ENCODE measurements at regions not wholly inside any gene's neighbourhood (a gene's known extent, or its start where the extent isn't known, plus 50 kb on each side); places are given as distances from the start of the nearest gene placed in this dataset.

GRCh38 chr20:1818247-1818840 is 76.9 kb upstream of the SIRPA start:
- TF ChIP-seq CTCF (IDR thresholded peaks at IDR 0.05) (no peak), NR3C1 (CRISPR knock-in tag; conservative IDR thresholded peaks at IDR 0.05; ENCODE audit: low read depth) (no peak), NFYB (CRISPR knock-in tag; conservative IDR thresholded peaks at IDR 0.05; ENCODE audit: low read depth) (no peak), NR1H2 (CRISPR knock-in tag; IDR thresholded peaks at IDR 0.05) (no peak), AFF4 (CRISPR knock-in tag; IDR thresholded peaks at IDR 0.05; ENCODE audit: borderline replicate concordance) (no peak), ELF4 (CRISPR knock-in tag; IDR thresholded peaks at IDR 0.05; ENCODE audit: low read depth) (no peak), ZNF423 (CRISPR knock-in tag; IDR thresholded peaks at IDR 0.05) (no peak), ATF1 (CRISPR knock-in tag; IDR thresholded peaks at IDR 0.05) (no peak)

Measured in WTC11 (cell line).